Right lobe of liver (tissue), 4 donors: ENCODE measurements at regions not wholly inside any gene's neighbourhood (a gene's known extent, or its start where the extent isn't known, plus 50 kb on each side); places are given as distances from the start of the nearest gene placed in this dataset.

Experiments
- CTCF ChIP-seq, 4 donors: fragments of 200-600 bp in 3 of 4; fragments of 450-650 bp in 1 of 4; IDR thresholded peaks; one replicate each; pipeline versions ENCODE4 v1.5.1 to v1.8.0; 2016 to 2022; ENCODE audit warnings: antibody characterized with exemption in 4 of 4, mild to moderate bottlenecking in 2 of 4
- POLR2A ChIP-seq: fragments of 450-650 bp; IDR thresholded peaks from one replicate; pipeline ENCODE4 v1.6.1; 2017; ENCODE audit warnings: antibody characterized with exemption, mild to moderate bottlenecking
- donor health status: DM: no; HTN: no; CAD: no.
- donor health status: DM: no; HTN: no; CAD: no.
- donor health status: DM: no; HTN: yes; CAD: no.

- TF ChIP-seq CTCF (IDR thresholded peaks at IDR 0.05), result no peak
- TF ChIP-seq POLR2A, result no peak
These were observed 254.9 kb downstream of the TLE3 start for GRCh38 chr15:69842851-69843250.
